NT2/D1 (cell line): ENCODE measurements at regions not wholly inside any gene's neighbourhood (a gene's known extent, or its start where the extent isn't known, plus 50 kb on each side); places are given as distances from the start of the nearest gene placed in this dataset.

Experiments used
- SUZ12 ChIP-seq: IDR thresholded peaks from 2 replicates; pipeline ENCODE4 v1.6.1; 2011; ENCODE audit not compliant: insufficient read length, insufficient read depth; ENCODE audit errors: extremely low read depth
- YY1 ChIP-seq: IDR thresholded peaks from 2 replicates; pipeline ENCODE4 v1.6.1; 2011; ENCODE audit not compliant: insufficient read length, insufficient read depth
- ZNF274 ChIP-seq: IDR thresholded peaks from 2 replicates; pipeline ENCODE4 v1.6.1; 2011; ENCODE audit warnings: mild to moderate bottlenecking, low read depth, low read length

GRCh38 chr5:3006961-3007551, 255.6 kb upstream of the IRX2 start:
- TF ChIP-seq SUZ12 = no peak
- TF ChIP-seq ZNF274 = no peak
- TF ChIP-seq YY1 = no peak
